Endodermal cell (in vitro differentiated cells): ENCODE measurements at regions not wholly inside any gene's neighbourhood (a gene's known extent, or its start where the extent isn't known, plus 50 kb on each side); places are given as distances from the start of the nearest gene placed in this dataset.

Source experiments
- DNase-seq: peaks from one replicate; pipeline ENCODE4 v3.0.0-alpha.2; 2017
- H3K27ac ChIP-seq: 2 replicates; pipeline ENCODE4 v1.5.1; 2013; ENCODE audit warnings: mild to moderate bottlenecking, low read depth, low read length, moderate library complexity
- H3K27me3 ChIP-seq: 2 replicates; pipeline ENCODE4 v1.6.1; 2013; ENCODE audit warnings: mild to moderate bottlenecking, low read length, moderate library complexity; ENCODE audit not compliant: insufficient read depth, control insufficient read depth, poor library complexity, severe bottlenecking
- H3K36me3 ChIP-seq: 2 replicates; pipeline ENCODE4 v1.7.0; 2013; ENCODE audit warnings: mild to moderate bottlenecking, low read length, moderate library complexity; ENCODE audit not compliant: control insufficient read depth, insufficient read depth
- H3K4me1 ChIP-seq: one replicate; pipeline ENCODE4 v1.7.0; 2013; ENCODE audit warnings: low read length; ENCODE audit not compliant: control insufficient read depth, insufficient read depth
- H3K4me3 ChIP-seq: 2 replicates; pipeline ENCODE4 v1.5.1; 2013; ENCODE audit warnings: mild to moderate bottlenecking, low read length, moderate library complexity
- H3K9ac ChIP-seq: 2 replicates; pipeline ENCODE4 v1.6.1; 2013; ENCODE audit warnings: mild to moderate bottlenecking, low read length, moderate library complexity; ENCODE audit not compliant: poor library complexity, severe bottlenecking; ENCODE audit errors: extremely low read depth
- H3K9me3 ChIP-seq: 2 replicates; pipeline ENCODE4 v1.6.1; 2013; ENCODE audit warnings: mild to moderate bottlenecking, low read length, moderate library complexity; ENCODE audit not compliant: control insufficient read depth
- H3K27ac Mint-ChIP-seq: 2 replicates; pipeline ENCODE4 v1.8.0; 2020; ENCODE audit warnings: mixed read lengths
- H3K27me3 Mint-ChIP-seq: 2 replicates; pipeline ENCODE4 v1.8.0; 2021; ENCODE audit warnings: mild to moderate bottlenecking, mixed read lengths; ENCODE audit not compliant: insufficient read depth
- H3K36me3 Mint-ChIP-seq: 2 replicates; pipeline ENCODE4 v1.8.0; 2020; ENCODE audit warnings: low read depth, mixed read lengths
- H3K4me1 Mint-ChIP-seq: 2 replicates; pipeline ENCODE4 v1.8.0; 2020; ENCODE audit warnings: mixed read lengths
- H3K4me3 Mint-ChIP-seq: 2 replicates; pipeline ENCODE4 v1.8.0; 2020; ENCODE audit warnings: mild to moderate bottlenecking, moderate library complexity, mixed read lengths
- H3K9me3 Mint-ChIP-seq: 2 replicates; pipeline ENCODE4 v1.8.0; 2020; ENCODE audit warnings: mild to moderate bottlenecking, mixed read lengths
- CTCF ChIP-seq: fragments of 200-600 bp; sonication (generic); conservative IDR thresholded peaks from 2 replicates; pipeline ENCODE4 v1.5.0; 2021; ENCODE audit warnings: antibody characterized with exemption, mild to moderate bottlenecking
- WGBS, 2 experiments: methylation state at CpG; one replicate each; pipeline versions ENCODE4 v1.1.5 to v1.1.7; 2013; ENCODE audit warnings: missing lambda C conversion rate in 2 of 2, mixed read lengths in 1 of 2; ENCODE audit not compliant: insufficient coverage in 1 of 2, insufficient read length in 1 of 2; 5-methylcytosine and 5-hydroxymethylcytosine counted together

GRCh38 chr9:2478421-2478820 lies 143.2 kb upstream of the VLDLR start:
- Histone ChIP-seq H3K36me3 (no peaks in the 10 kb centered on the region), H3K9ac (no peak overlapping the region), H3K9me3 (no peaks in the 10 kb centered on the region), H3K27ac (no peak overlapping the region), H3K4me3 (no peak overlapping the region), H3K4me1 (no peaks in the 10 kb centered on the region), H3K27me3 (no peaks in the 10 kb centered on the region)
- Mint-ChIP-seq H3K9me3 (no peaks in the 10 kb centered on the region), H3K27ac (no peak overlapping the region), H3K27me3 (no peaks in the 10 kb centered on the region), H3K4me1 (no peaks in the 10 kb centered on the region), H3K4me3 (no peak overlapping the region), H3K36me3 (no peaks in the 10 kb centered on the region)
- 90 to 94% methylated on average over 3 of the region's 3 CpGs for WGBS, 2 experiments
- no peak for TF ChIP-seq CTCF
- no peak for DNase-seq

- no peaks in the 10 kb centered on the region for H3K4me1 Mint-ChIP-seq
- Histone ChIP-seq H3K4me1 (no peaks in the 10 kb centered on the region), H3K9ac (no peak overlapping the region), H3K27ac (no peak overlapping the region), H3K4me3 (no peak overlapping the region), H3K27me3 (no peaks in the 10 kb centered on the region), H3K36me3 (no peaks in the 10 kb centered on the region), H3K9me3 (no peaks in the 10 kb centered on the region)
- H3K36me3 Mint-ChIP-seq = no peaks in the 10 kb centered on the region
- DNase-seq = no peak
- no peak overlapping the region for H3K4me3 Mint-ChIP-seq
- no peaks in the 10 kb centered on the region for H3K27me3 Mint-ChIP-seq
- no peak for TF ChIP-seq CTCF
- H3K9me3 Mint-ChIP-seq = no peaks in the 10 kb centered on the region
- 96% methylated on average over 2 of the region's 2 CpGs; no CpG with 5 or more reads in 1 of the 2 experiments for WGBS, 2 experiments
- H3K27ac Mint-ChIP-seq = no peak overlapping the region
Observed at GRCh38 chr9:2479056-2479565, 142.5 kb upstream of the VLDLR start.

- H3K9me3 Mint-ChIP-seq = no peaks in the 10 kb centered on the region
- H3K9ac ChIP-seq = no peak overlapping the region
- H3K27ac ChIP-seq = no peak overlapping the region
- H3K27me3 Mint-ChIP-seq = no peaks in the 10 kb centered on the region
- no peaks in the 10 kb centered on the region for H3K27me3 ChIP-seq
- H3K4me1 Mint-ChIP-seq = no peaks in the 10 kb centered on the region
- no peaks in the 10 kb centered on the region for H3K36me3 ChIP-seq
- no peak overlapping the region for H3K4me3 ChIP-seq
- H3K9me3 ChIP-seq = no peaks in the 10 kb centered on the region
- H3K27ac Mint-ChIP-seq = no peak overlapping the region
- DNase-seq = no peak
- no peak for TF ChIP-seq CTCF
- H3K4me3 Mint-ChIP-seq = no peak overlapping the region
- 95 to 100% methylated on average over 4 of the region's 4 CpGs for WGBS, 2 experiments
- H3K36me3 Mint-ChIP-seq = peaks cover 4% of the 10 kb centered on the region
- no peaks in the 10 kb centered on the region for H3K4me1 ChIP-seq
Observed at GRCh38 chr9:2480255-2480837, 141.2 kb upstream of the VLDLR start.
